ENCODE measurements at regions not wholly inside any gene's neighbourhood (a gene's known extent, or its start where the extent isn't known, plus 50 kb on each side); places are given as distances from the start of the nearest gene placed in this dataset.

DNA sequence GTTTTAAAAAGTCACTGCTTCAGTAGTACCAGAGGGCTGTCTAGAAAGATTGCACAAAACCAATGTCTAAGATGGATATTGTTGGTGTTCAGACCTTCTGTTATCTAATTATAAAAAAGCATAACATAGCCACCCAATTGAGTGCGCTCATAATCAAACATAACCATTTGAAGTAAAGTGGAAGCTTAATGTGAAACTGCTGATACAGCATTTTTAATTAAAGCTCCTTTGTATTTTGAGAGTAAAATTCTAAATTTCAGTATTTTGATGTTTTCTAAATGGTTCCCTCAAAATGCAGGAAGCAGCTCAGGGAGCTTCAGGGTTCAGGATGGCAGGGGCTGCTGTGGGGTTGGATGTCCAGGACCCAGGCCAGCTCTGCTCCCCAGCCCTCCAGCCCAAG lies 291.8 kb upstream of the ZFP64 start:
- no peaks in the 10 kb centered on the region for H3K79me2 ChIP-seq (ENCODE audit: insufficient read depth, low read length)

DNA sequence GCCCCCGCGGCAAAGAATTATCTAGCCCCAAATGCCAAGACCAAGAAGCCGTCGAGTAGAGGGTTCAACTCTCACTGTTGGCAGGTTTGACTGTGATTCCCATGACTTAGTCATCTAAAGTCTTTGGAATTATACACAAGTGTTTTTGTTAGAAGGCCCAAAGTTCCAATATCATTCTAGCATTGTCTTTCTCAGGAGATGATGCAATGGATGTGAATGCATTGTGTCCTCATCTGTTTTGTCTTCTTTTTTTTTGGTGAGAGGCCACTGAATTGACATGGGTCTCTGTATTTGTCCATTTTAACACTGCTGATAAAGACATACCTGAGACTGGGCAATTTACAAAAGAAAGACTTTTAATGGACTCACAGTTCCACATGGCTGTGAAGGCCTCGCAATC lies 290.5 kb upstream of the ZFP64 start:
- Histone ChIP-seq H4K20me1 (ENCODE audit: insufficient read depth, low read length, poor library complexity, severe bottlenecking) (no peaks in the 10 kb centered on the region), H3K4me3 (ENCODE audit: low read length, poor library complexity, severe bottlenecking) (no peak overlapping the region), H3K9me2 (replicated peaks; ENCODE audit: low read depth, low read length) (no peaks in the 10 kb centered on the region), H3K9ac (ENCODE audit: low read depth, low read length, poor library complexity, severe bottlenecking) (no peak overlapping the region), H3K9me3 (ENCODE audit: insufficient read depth, low read depth, low read length) (no peaks in the 10 kb centered on the region), H3K36me3 (ENCODE audit: insufficient read depth, low read length) (no peaks in the 10 kb centered on the region), H3K4me1 (ENCODE audit: insufficient read depth, low read length, poor library complexity, severe bottlenecking) (no peaks in the 10 kb centered on the region), H3K27me3 (ENCODE audit: insufficient read depth, low read length, poor library complexity, severe bottlenecking) (no peaks in the 10 kb centered on the region), H3K79me2 (ENCODE audit: insufficient read depth, low read length) (no peaks in the 10 kb centered on the region), H2AFZ (ENCODE audit: low read length) (no peak overlapping the region), H3F3A (ENCODE audit: low read depth) (no peaks in the 10 kb centered on the region), H3K4me2 (ENCODE audit: low read depth, low read length, poor library complexity, severe bottlenecking) (no peak overlapping the region)
- no peak for TF ChIP-seq EZH2phosphoT487 (IDR thresholded peaks at IDR 0.05; ENCODE audit: borderline replicate concordance)
- TF ChIP-seq, protein P1, sequence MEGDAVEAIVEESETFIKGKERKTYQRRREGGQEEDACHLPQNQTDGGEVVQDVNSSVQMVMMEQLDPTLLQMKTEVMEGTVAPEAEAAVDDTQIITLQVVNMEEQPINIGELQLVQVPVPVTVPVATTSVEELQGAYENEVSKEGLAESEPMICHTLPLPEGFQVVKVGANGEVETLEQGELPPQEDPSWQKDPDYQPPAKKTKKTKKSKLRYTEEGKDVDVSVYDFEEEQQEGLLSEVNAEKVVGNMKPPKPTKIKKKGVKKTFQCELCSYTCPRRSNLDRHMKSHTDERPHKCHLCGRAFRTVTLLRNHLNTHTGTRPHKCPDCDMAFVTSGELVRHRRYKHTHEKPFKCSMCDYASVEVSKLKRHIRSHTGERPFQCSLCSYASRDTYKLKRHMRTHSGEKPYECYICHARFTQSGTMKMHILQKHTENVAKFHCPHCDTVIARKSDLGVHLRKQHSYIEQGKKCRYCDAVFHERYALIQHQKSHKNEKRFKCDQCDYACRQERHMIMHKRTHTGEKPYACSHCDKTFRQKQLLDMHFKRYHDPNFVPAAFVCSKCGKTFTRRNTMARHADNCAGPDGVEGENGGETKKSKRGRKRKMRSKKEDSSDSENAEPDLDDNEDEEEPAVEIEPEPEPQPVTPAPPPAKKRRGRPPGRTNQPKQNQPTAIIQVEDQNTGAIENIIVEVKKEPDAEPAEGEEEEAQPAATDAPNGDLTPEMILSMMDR (conservative IDR thresholded peaks at IDR 0.05; ENCODE audit: low read length) = no peak

More for the DNA sequence above, 291.8 kb upstream of the ZFP64 start:
- H3K4me1 ChIP-seq (ENCODE audit: insufficient read depth, low read length, poor library complexity, severe bottlenecking) = no peaks in the 10 kb centered on the region
- H3K4me3 ChIP-seq (ENCODE audit: low read length, poor library complexity, severe bottlenecking) = no peak overlapping the region
- no peak overlapping the region for H3K4me2 ChIP-seq (ENCODE audit: low read depth, low read length, poor library complexity, severe bottlenecking)
- H3K36me3 ChIP-seq (ENCODE audit: insufficient read depth, low read length) = no peaks in the 10 kb centered on the region
- H4K20me1 ChIP-seq (ENCODE audit: insufficient read depth, low read length, poor library complexity, severe bottlenecking) = no peaks in the 10 kb centered on the region
- H3K9me2 ChIP-seq (replicated peaks; ENCODE audit: low read depth, low read length) = no peaks in the 10 kb centered on the region
- H3K9me3 ChIP-seq (ENCODE audit: insufficient read depth, low read depth, low read length) = no peaks in the 10 kb centered on the region
- no peak overlapping the region for H2AFZ ChIP-seq (ENCODE audit: low read length)
- TF ChIP-seq, protein P1 (conservative IDR thresholded peaks at IDR 0.05; ENCODE audit: low read length) = no peak
- TF ChIP-seq EZH2phosphoT487 (IDR thresholded peaks at IDR 0.05; ENCODE audit: borderline replicate concordance) = no peak
- H3K9ac ChIP-seq (ENCODE audit: low read depth, low read length, poor library complexity, severe bottlenecking) = no peak overlapping the region
- H3K27me3 ChIP-seq (ENCODE audit: insufficient read depth, low read length, poor library complexity, severe bottlenecking) = no peaks in the 10 kb centered on the region
- H3F3A ChIP-seq (ENCODE audit: low read depth) = no peaks in the 10 kb centered on the region

DNA sequence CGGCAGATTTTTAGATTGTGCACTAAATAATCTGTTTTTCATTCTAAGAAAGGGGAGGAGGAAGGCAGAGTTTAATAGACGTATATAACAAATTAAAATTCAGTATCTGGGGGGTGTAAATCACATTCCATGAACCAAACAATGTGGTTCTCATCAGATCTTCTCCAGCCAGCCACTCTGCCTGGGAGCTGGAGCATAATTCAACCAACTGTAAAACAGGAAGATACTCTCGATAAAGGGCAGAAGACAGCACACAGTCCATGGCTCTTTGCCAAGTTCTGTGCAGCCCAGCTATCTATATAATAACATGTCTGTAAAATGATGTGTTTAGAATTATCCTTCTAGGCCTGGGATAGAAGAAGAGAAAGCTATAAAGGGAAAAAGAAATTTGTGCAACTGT lies 289.9 kb upstream of the ZFP64 start:
- Histone ChIP-seq H3K79me2 (ENCODE audit: insufficient read depth, low read length) (no peaks in the 10 kb centered on the region), H3K36me3 (ENCODE audit: insufficient read depth, low read length) (no peaks in the 10 kb centered on the region), H3K9me3 (ENCODE audit: insufficient read depth, low read depth, low read length) (no peaks in the 10 kb centered on the region), H4K20me1 (ENCODE audit: insufficient read depth, low read length, poor library complexity, severe bottlenecking) (no peaks in the 10 kb centered on the region), H3K27me3 (ENCODE audit: insufficient read depth, low read length, poor library complexity, severe bottlenecking) (no peaks in the 10 kb centered on the region), H3K9ac (ENCODE audit: low read depth, low read length, poor library complexity, severe bottlenecking) (no peak overlapping the region), H3K4me2 (ENCODE audit: low read depth, low read length, poor library complexity, severe bottlenecking) (no peak overlapping the region), H3F3A (ENCODE audit: low read depth) (no peaks in the 10 kb centered on the region), H2AFZ (ENCODE audit: low read length) (no peak overlapping the region), H3K4me1 (ENCODE audit: insufficient read depth, low read length, poor library complexity, severe bottlenecking) (no peaks in the 10 kb centered on the region), H3K4me3 (ENCODE audit: low read length, poor library complexity, severe bottlenecking) (no peak overlapping the region), H3K9me2 (replicated peaks; ENCODE audit: low read depth, low read length) (no peaks in the 10 kb centered on the region)
- TF ChIP-seq EZH2phosphoT487 (IDR thresholded peaks at IDR 0.05; ENCODE audit: borderline replicate concordance) = no peak
- TF ChIP-seq, protein P1 (conservative IDR thresholded peaks at IDR 0.05; ENCODE audit: low read length) = no peak
